Activated T-cell treated with anti-CD3 and anti-CD28 coated beads, Interleukin-2, amount 50 U/mL, for 4 hours (primary cell): ENCODE measurements at regions not wholly inside any gene's neighbourhood (a gene's known extent, or its start where the extent isn't known, plus 50 kb on each side); places are given as distances from the start of the nearest gene placed in this dataset.
"Not testable (repeated sequence)": the region's sequence is repeated elsewhere in the genome, so short reads cannot be mapped to it uniquely, and the experiment has no call there.

Experiments used
- ATAC-seq, 2 donors: fragments of 200-7000 bp; cut with Tn5 transposase; one replicate each; pipeline ENCODE4 v1.10.0; 2021
- DNase-seq: peaks from one replicate; pipeline ENCODE4 v3.0.0-alpha.2; 2020
- H3K27me3 Mint-ChIP-seq: one replicate; pipeline ENCODE4 v1.8.0; 2021; ENCODE audit warnings: low read depth, mixed read lengths
- H3K36me3 Mint-ChIP-seq: one replicate; pipeline ENCODE4 v1.8.0; 2022; ENCODE audit warnings: mixed read lengths; ENCODE audit not compliant: insufficient read depth
- H3K4me1 Mint-ChIP-seq: one replicate; pipeline ENCODE4 v1.8.0; 2021; ENCODE audit warnings: low read depth, mixed read lengths
- H3K4me3 Mint-ChIP-seq: one replicate; pipeline ENCODE4 v1.8.0; 2021; ENCODE audit warnings: mild to moderate bottlenecking, moderate library complexity, mixed read lengths
- H3K9me3 Mint-ChIP-seq: one replicate; pipeline ENCODE4 v1.8.0; 2021; ENCODE audit warnings: mixed read lengths

- ATAC-seq, result no peak
- no peaks in the 10 kb centered on the region for H3K27me3 Mint-ChIP-seq
- no peak overlapping the region for H3K4me3 Mint-ChIP-seq
- no peak for DNase-seq
- peaks cover under 1% of the 10 kb centered on the region for H3K9me3 Mint-ChIP-seq
- H3K4me1 Mint-ChIP-seq, result no peaks in the 10 kb centered on the region
- no peaks in the 10 kb centered on the region for H3K36me3 Mint-ChIP-seq
Observed at GRCh38 chr7:113550966-113551365, 367.8 kb downstream of the PPP1R3A start.

GRCh38 chr7:113548561-113548960 is 370.2 kb downstream of the PPP1R3A start:
- H3K4me1 Mint-ChIP-seq, result no peaks in the 10 kb centered on the region
- DNase-seq (no peak), ATAC-seq (no peak)
- H3K4me3 Mint-ChIP-seq, result no peak overlapping the region
- H3K9me3 Mint-ChIP-seq, result no peaks in the 10 kb centered on the region
- H3K36me3 Mint-ChIP-seq, result no peaks in the 10 kb centered on the region
- H3K27me3 Mint-ChIP-seq, result no peaks in the 10 kb centered on the region

DNA sequence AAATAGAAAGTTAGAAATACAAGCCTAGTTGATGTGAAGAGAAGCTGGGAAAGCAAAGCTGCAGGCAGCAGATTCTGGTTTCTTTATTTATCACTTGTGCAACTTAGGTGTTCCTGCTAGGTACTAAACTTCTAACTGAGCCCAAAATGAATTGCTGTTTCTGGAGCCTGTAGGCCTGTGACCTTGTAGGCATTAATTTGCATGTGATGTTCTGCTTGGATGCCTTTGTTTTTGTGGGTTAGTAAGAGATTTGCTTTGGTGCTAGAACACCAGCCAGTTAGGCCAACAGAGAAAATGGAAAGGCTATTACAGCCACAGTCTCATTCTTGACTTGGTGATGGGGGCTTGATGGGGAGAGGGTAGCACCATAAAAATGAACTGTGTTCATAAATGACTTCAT is 370.7 kb downstream of the PPP1R3A start:
- Mint-ChIP-seq H3K36me3 (no peaks in the 10 kb centered on the region), H3K9me3 (no peaks in the 10 kb centered on the region), H3K27me3 (no peaks in the 10 kb centered on the region), H3K4me1 (no peaks in the 10 kb centered on the region), H3K4me3 (no peak overlapping the region)
- no peak for DNase-seq
- ATAC-seq, result no peak

GRCh38 chr7:113521468-113521867 is 397.3 kb downstream of the PPP1R3A start:
- no peak overlapping the region for H3K4me3 Mint-ChIP-seq
- H3K27me3 Mint-ChIP-seq, result no peaks in the 10 kb centered on the region
- H3K36me3 Mint-ChIP-seq, result no peaks in the 10 kb centered on the region
- ATAC-seq (no peak), DNase-seq (no peak)
- no peaks in the 10 kb centered on the region for H3K4me1 Mint-ChIP-seq
- H3K9me3 Mint-ChIP-seq, result peaks cover 9% of the 10 kb centered on the region

DNA sequence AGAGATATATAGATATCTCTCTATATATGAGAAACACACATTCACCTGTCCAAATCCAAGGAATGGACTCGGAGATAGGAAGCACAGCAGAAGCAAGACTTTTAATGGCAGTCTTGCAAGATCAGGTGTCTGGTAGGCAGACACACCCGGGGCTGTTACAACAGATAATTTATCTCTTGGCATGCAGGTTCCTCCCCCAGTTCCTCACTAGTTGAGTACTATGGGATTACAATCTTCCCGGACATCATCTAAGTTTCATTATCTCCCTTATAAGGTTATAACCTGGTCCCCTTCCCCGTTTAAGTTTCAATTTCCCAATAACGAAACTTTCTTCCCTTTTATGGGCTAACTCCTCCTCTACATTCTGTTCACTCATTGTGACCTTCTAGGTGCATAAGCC is 399.3 kb downstream of the PPP1R3A start:
- Mint-ChIP-seq H3K9me3 (peaks cover 11% of the 10 kb centered on the region), H3K4me1 (no peaks in the 10 kb centered on the region), H3K4me3 (no peak overlapping the region), H3K36me3 (no peaks in the 10 kb centered on the region), H3K27me3 (no peaks in the 10 kb centered on the region)
- DNase-seq (no peak), ATAC-seq (no peak)

GRCh38 chr7:113504691-113505090 is 386.3 kb upstream of the SMIM30 start:
- DNase-seq (no peak), ATAC-seq (no peak)
- H3K36me3 Mint-ChIP-seq, result no peaks in the 10 kb centered on the region
- H3K9me3 Mint-ChIP-seq, result peaks cover 4% of the 10 kb centered on the region
- no peaks in the 10 kb centered on the region for H3K4me1 Mint-ChIP-seq
- no peak overlapping the region for H3K4me3 Mint-ChIP-seq
- no peaks in the 10 kb centered on the region for H3K27me3 Mint-ChIP-seq

GRCh38 chr7:113504142-113504541 is 385.8 kb upstream of the SMIM30 start:
- H3K9me3 Mint-ChIP-seq, result peaks cover 4% of the 10 kb centered on the region
- no peaks in the 10 kb centered on the region for H3K36me3 Mint-ChIP-seq
- no peaks in the 10 kb centered on the region for H3K4me1 Mint-ChIP-seq
- ATAC-seq (no peak), DNase-seq (no peak)
- H3K27me3 Mint-ChIP-seq, result no peaks in the 10 kb centered on the region
- H3K4me3 Mint-ChIP-seq, result no peak overlapping the region

DNA sequence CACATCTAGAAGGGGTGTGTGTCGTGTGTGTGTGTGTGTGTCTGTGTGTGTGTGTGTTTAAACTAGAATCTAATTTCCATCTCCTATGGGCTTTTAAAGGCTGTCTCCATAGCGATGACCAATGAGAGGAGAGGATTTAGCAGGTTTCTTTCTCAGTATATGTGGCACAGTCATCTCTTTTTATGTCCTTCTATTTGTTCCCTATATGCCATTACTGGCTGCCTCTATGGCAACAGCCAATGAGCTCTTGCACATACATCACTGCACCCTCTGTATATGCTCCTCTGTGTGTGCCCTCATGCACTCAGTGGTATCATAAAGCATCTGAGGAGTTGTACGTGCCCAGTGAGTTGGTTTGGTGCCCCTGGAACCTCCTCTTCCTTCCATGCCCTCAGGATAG is 378.2 kb upstream of the SMIM30 start:
- H3K27me3 Mint-ChIP-seq, H3K4me1 Mint-ChIP-seq, H3K36me3 Mint-ChIP-seq, ATAC-seq, DNase-seq, H3K9me3 Mint-ChIP-seq, H3K4me3 Mint-ChIP-seq: not testable (repeated sequence)

- H3K4me3 Mint-ChIP-seq, ATAC-seq, DNase-seq, H3K36me3 Mint-ChIP-seq, H3K9me3 Mint-ChIP-seq, H3K4me1 Mint-ChIP-seq, H3K27me3 Mint-ChIP-seq: not testable (repeated sequence)
Observed at GRCh38 chr7:113494797-113495566, 376.6 kb upstream of the SMIM30 start.

- no peaks in the 10 kb centered on the region for H3K36me3 Mint-ChIP-seq
- no peak for ATAC-seq
- no peak for DNase-seq
- H3K4me3 Mint-ChIP-seq, result no peak overlapping the region
- H3K9me3 Mint-ChIP-seq, result peaks cover 3% of the 10 kb centered on the region
- H3K27me3 Mint-ChIP-seq, result no peaks in the 10 kb centered on the region
- no peaks in the 10 kb centered on the region for H3K4me1 Mint-ChIP-seq
Observed at GRCh38 chr7:113491305-113491704, 373.0 kb upstream of the SMIM30 start.

- no peak for ATAC-seq
- H3K4me1 Mint-ChIP-seq, result no peaks in the 10 kb centered on the region
- H3K36me3 Mint-ChIP-seq, result no peaks in the 10 kb centered on the region
- H3K9me3 Mint-ChIP-seq, result peaks cover 3% of the 10 kb centered on the region
- no peak overlapping the region for H3K4me3 Mint-ChIP-seq
- no peaks in the 10 kb centered on the region for H3K27me3 Mint-ChIP-seq
- no peak for DNase-seq
Observed at GRCh38 chr7:113487925-113488731, 369.8 kb upstream of the SMIM30 start.

- Mint-ChIP-seq H3K4me3 (no peak overlapping the region), H3K36me3 (no peaks in the 10 kb centered on the region), H3K27me3 (no peaks in the 10 kb centered on the region), H3K4me1 (no peaks in the 10 kb centered on the region), H3K9me3 (peaks cover 7% of the 10 kb centered on the region)
- no peak for ATAC-seq
- no peak for DNase-seq
Observed at GRCh38 chr7:113486548-113486947, 368.2 kb upstream of the SMIM30 start.

- ATAC-seq (no peak), DNase-seq (no peak)
- Mint-ChIP-seq H3K36me3 (no peaks in the 10 kb centered on the region), H3K4me1 (no peaks in the 10 kb centered on the region), H3K4me3 (no peak overlapping the region), H3K27me3 (no peaks in the 10 kb centered on the region), H3K9me3 (peaks cover 7% of the 10 kb centered on the region)
Observed at GRCh38 chr7:113483657-113484056, 365.3 kb upstream of the SMIM30 start.

GRCh38 chr7:113480537-113480936 is 362.2 kb upstream of the SMIM30 start:
- ATAC-seq (no peak), DNase-seq (no peak)
- Mint-ChIP-seq H3K4me3 (no peak overlapping the region), H3K36me3 (no peaks in the 10 kb centered on the region), H3K4me1 (no peaks in the 10 kb centered on the region), H3K9me3 (peaks cover 4% of the 10 kb centered on the region), H3K27me3 (no peaks in the 10 kb centered on the region)
